H1 (cell line): ENCODE measurements at regions not wholly inside any gene's neighbourhood (a gene's known extent, or its start where the extent isn't known, plus 50 kb on each side); places are given as distances from the start of the nearest gene placed in this dataset.

Source experiments
- FOSL1 ChIP-seq: IDR thresholded peaks from 2 replicates; pipeline ENCODE4 v1.6.1; 2011; ENCODE audit warnings: mild to moderate bottlenecking, low read depth, low read length, moderate library complexity; ENCODE audit not compliant: insufficient read depth
- GABPA ChIP-seq: IDR thresholded peaks from 2 replicates; pipeline ENCODE4 v1.6.1; 2011; ENCODE audit warnings: mild to moderate bottlenecking, low read length, moderate library complexity, borderline replicate concordance; ENCODE audit not compliant: insufficient read depth
- RBBP5 ChIP-seq: IDR thresholded peaks from 2 replicates; pipeline ENCODE4 v1.7.1; 2012; ENCODE audit warnings: low read depth, mild to moderate bottlenecking, inconsistent platforms, low read length, moderate library complexity, borderline replicate concordance
- YY1 ChIP-seq: IDR thresholded peaks from 2 replicates; pipeline ENCODE4 v1.6.1; 2011; ENCODE audit warnings: low read depth, mild to moderate bottlenecking, low read length

DNA sequence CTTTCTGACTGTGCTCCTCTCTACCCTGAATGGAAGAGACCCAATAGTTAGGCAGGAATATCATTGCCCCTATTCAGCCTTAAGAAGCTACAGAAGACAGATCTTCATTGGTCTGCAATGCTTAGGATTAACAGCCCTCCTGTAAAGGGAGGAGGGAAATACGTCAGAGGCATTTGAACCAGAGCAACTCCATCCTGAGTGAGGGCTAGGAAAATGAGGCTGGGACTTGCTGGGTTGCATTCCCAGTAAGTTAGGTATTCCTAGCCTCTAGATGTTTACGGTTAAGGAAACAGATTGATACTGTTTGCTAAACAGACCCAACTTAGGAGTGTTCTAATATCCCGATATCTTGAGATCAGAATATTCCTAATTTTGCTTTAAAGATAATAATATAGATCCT, 63.5 kb downstream of the PCDH18 start (continued):
- TF ChIP-seq RBBP5 = no peak
- TF ChIP-seq YY1 = no peak
- TF ChIP-seq GABPA = no peak
- no peak for TF ChIP-seq FOSL1
- TF ChIP-seq, all 59 proteins: peak for 0
